T-helper 1 cell treated with Interleukin-12 subunit alpha and Interleukin-12 subunit beta and Interleukin-4 antibody, amounts not matched to agents 30 μg/mL and 1 μg/mL, for 36 hours (primary cell): ENCODE measurements at regions not wholly inside any gene's neighbourhood (a gene's known extent, or its start where the extent isn't known, plus 50 kb on each side); places are given as distances from the start of the nearest gene placed in this dataset.
"Not testable (repeated sequence)": the region's sequence is repeated elsewhere in the genome, so short reads cannot be mapped to it uniquely, and the experiment has no call there.

ENCODE experiments used
- H3K27ac Mint-ChIP-seq: one replicate; pipeline ENCODE4 v1.8.0; 2021; ENCODE audit warnings: mild to moderate bottlenecking, mixed read lengths
- H3K27me3 Mint-ChIP-seq: one replicate; pipeline ENCODE4 v1.8.0; 2021; ENCODE audit warnings: low read depth, mixed read lengths
- H3K36me3 Mint-ChIP-seq: one replicate; pipeline ENCODE4 v1.8.0; 2021; ENCODE audit warnings: low read depth, mixed read lengths
- H3K4me1 Mint-ChIP-seq: one replicate; pipeline ENCODE4 v1.8.0; 2021; ENCODE audit warnings: low read depth, mixed read lengths
- H3K4me3 Mint-ChIP-seq: one replicate; pipeline ENCODE4 v1.8.0; 2021; ENCODE audit warnings: mild to moderate bottlenecking, moderate library complexity, mixed read lengths
- H3K9me3 Mint-ChIP-seq: one replicate; pipeline ENCODE4 v1.8.0; 2021; ENCODE audit warnings: mixed read lengths

DNA sequence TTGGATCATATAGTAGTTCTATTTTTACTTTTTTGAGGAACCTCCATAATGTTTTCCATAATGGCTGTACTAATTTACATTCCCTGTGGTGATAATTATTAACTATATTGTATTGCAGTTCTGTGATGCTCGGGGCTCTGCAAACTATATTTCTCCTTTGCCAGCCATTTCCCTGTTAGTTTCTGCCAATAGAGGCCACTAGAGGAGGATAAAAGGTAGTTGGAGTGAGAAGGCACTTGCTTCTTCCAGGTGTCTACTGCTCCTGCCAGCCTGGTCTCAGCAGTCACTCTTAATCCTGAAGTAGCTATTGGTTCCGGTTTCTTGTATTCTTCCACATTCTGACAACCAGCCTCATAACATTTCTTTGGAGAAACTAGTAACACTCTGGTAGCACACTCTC lies 233.9 kb upstream of the GBE1 start:
- Mint-ChIP-seq H3K9me3 (no peaks in the 10 kb centered on the region), H3K27ac (no peak overlapping the region), H3K27me3 (no peaks in the 10 kb centered on the region), H3K4me3 (no peak overlapping the region), H3K36me3 (no peaks in the 10 kb centered on the region), H3K4me1 (no peaks in the 10 kb centered on the region)

DNA sequence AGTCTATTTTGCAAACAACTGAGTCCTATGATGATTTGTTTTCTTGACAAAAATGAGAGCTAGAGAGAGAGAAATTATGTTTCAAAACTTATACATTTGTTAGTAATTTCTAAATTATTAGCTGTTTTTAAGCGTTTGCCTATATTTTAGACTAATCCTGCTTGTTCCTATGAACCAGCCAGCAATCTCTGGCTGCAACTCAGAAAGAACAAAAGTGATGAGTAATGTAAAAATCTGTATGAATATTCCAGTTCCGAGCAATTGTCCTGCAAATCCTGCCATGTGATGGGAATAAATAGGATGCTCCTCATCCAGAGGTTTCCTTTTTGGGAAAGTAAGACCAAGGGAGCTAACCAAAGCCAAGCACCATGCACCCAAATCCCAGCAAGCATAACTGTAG lies 228.3 kb upstream of the GBE1 start:
- Mint-ChIP-seq H3K36me3 (no peaks in the 10 kb centered on the region), H3K27ac (no peak overlapping the region), H3K4me3 (no peak overlapping the region), H3K4me1 (no peaks in the 10 kb centered on the region), H3K9me3 (no peaks in the 10 kb centered on the region), H3K27me3 (no peaks in the 10 kb centered on the region)

DNA sequence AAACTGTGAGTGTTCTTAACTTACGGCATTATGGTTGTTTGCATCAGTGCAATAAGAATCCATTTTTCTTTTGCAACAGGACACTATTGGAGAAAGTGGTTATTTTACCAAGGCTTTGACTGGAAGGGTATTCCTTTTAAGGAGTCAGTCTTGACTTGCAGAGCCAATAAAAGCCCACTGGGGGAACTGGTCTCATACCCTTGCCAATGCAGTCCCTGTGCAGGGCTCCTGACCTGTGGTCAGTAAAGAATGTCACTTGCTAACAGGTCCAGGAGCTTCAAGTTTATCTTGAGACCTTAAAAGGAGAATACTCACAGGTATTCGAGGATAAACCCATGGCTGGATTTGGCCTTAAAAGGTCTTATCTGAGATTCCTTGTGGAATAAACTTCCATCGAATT lies 227.8 kb upstream of the GBE1 start:
- no peak overlapping the region for H3K4me3 Mint-ChIP-seq
- no peaks in the 10 kb centered on the region for H3K36me3 Mint-ChIP-seq
- H3K27me3 Mint-ChIP-seq: no peaks in the 10 kb centered on the region
- H3K27ac Mint-ChIP-seq: no peak overlapping the region
- H3K9me3 Mint-ChIP-seq: no peaks in the 10 kb centered on the region
- no peaks in the 10 kb centered on the region for H3K4me1 Mint-ChIP-seq

DNA sequence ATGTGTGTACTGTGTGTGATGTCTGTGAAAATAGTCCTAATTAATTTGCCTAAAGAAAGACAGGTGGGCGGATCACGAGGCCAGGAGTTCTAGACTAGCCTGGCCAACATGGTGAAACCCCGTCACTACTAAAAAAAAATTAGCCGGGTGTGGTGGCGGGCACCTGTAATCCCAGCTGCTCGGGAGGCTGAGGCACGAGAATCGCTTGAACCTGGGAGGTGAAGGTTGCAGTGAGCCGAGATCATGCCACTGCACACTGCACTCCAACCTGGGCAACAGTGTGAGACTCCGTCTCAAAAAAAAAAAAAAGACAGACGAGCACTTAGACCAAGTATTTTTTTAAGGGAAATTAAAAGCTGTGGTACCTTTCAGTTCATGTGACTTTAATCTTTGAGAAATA lies 226.0 kb upstream of the GBE1 start:
- not testable (repeated sequence) for H3K27me3 Mint-ChIP-seq, H3K27ac Mint-ChIP-seq, H3K4me3 Mint-ChIP-seq, H3K9me3 Mint-ChIP-seq, H3K36me3 Mint-ChIP-seq, H3K4me1 Mint-ChIP-seq

DNA sequence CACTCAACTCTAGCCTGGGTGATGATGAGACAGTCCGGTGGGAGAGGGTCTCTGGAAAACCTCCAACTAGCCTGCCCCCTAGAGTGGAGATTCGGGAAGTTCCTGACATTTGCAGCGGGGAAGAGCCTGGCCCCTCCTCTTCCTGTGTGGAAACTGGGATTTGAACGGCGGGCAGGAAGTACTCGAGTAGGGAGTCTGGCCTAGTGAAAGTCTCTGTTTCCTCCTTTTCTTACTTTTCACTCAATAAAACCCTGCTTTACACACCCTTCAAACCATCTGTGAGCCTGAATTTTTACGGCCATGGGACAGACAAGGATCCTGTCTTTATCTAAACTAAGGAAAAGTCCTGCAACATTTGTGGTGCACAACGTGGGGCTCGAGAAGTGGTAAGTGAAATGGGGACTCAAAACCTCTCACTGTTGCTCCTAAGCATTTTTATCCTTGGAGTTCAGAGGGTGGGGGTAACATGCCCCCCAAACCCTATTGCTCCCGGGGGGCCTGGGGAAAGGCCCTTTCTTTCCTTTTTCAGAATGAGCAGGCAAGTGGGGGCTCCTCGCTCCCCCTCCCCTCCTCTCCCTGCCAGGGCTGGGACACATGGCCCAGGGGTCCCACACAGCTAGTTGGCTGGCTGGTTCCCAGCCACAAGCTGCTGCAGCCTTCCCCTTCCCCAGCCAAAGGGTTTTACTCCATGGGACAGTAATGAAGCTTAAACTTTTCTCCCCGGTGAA lies 224.7 kb upstream of the GBE1 start:
- H3K4me3 Mint-ChIP-seq: no peak overlapping the region
- H3K36me3 Mint-ChIP-seq: no peaks in the 10 kb centered on the region
- no peak overlapping the region for H3K27ac Mint-ChIP-seq
- H3K4me1 Mint-ChIP-seq: no peaks in the 10 kb centered on the region
- no peaks in the 10 kb centered on the region for H3K27me3 Mint-ChIP-seq
- H3K9me3 Mint-ChIP-seq: no peaks in the 10 kb centered on the region

DNA sequence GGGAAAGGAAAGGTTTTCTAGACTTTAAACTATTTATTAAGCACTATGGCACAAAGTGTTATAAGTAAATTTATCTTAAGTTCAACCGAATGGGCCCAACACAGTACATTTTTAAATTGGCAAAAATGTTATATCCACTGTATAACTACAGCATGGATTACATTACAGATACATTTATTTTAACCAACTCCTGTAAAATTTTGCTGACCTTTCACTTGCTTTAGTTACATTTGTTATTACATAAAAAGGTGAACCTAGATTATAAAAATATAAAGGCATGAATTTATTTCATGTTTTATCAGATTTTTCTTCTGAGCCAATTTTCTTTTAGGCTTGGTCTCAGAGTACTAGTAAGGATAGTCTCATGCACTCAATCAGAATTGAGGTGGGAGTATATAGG lies 221.9 kb upstream of the GBE1 start:
- H3K4me1 Mint-ChIP-seq: no peaks in the 10 kb centered on the region
- no peak overlapping the region for H3K4me3 Mint-ChIP-seq
- no peaks in the 10 kb centered on the region for H3K9me3 Mint-ChIP-seq
- no peaks in the 10 kb centered on the region for H3K27me3 Mint-ChIP-seq
- H3K36me3 Mint-ChIP-seq: no peaks in the 10 kb centered on the region
- H3K27ac Mint-ChIP-seq: no peak overlapping the region

DNA sequence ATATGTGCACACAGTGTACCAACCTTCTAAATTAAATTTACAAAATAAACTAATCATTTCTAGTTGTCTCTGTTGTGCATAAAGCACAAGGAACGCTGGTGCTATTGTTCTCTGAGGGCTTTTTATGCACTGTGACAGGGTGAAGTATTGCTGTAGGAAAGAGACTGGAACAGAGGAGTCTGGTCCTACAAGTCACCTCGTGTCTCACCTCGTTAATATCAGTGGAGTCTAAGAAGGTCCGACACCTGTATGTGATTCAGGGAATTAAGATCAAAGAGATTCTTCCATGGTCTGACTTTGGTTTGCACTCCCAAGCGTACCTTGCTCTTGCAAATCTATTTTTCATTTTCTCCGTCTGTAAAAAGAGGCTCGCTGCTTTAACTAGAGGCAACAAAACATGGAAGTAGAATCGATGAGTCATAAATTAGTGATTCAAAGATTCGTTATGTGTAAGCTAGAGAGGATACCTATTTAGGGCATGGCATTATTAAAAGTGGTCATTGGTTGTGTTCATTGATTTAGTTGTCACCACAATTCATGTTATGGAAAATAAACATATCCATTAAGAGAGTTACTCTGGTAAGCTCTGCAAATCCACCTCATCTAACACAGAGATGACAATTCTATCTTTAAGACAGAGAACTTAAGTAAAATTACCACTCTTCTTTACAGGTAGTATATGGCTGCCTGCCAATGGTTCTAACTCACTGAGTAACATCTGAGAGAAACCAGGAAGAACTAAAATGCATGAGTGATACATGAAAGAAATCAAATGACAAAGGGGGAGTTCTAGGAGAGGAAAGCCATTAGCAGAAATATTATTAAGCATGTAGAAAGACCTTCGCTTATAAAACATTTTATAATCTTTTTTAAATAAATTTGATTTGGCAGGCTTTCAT lies 219.4 kb upstream of the GBE1 start:
- H3K9me3 Mint-ChIP-seq: no peaks in the 10 kb centered on the region
- H3K36me3 Mint-ChIP-seq: no peaks in the 10 kb centered on the region
- no peak overlapping the region for H3K27ac Mint-ChIP-seq
- H3K4me1 Mint-ChIP-seq: no peaks in the 10 kb centered on the region
- no peak overlapping the region for H3K4me3 Mint-ChIP-seq
- no peaks in the 10 kb centered on the region for H3K27me3 Mint-ChIP-seq

DNA sequence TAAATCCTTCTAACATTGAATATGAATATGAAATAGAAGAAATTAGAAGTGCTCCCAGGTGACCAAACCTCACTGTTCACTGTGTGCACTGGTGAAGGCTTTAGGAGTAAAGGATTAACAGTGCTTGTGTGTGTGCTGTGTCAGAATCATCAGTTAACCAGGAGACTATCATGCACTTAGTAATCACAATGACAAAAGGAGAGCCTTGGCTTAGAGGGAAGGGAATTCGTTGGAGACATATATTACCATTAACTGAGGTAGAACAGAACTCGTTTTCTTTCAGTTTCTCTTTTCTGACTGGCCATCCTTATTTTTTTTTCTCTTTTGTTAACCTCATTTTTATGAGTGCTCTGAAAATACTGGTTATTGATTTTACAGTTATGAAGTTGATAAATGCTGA lies 213.3 kb upstream of the GBE1 start:
- H3K36me3 Mint-ChIP-seq: no peaks in the 10 kb centered on the region
- H3K9me3 Mint-ChIP-seq: no peaks in the 10 kb centered on the region
- no peaks in the 10 kb centered on the region for H3K27me3 Mint-ChIP-seq
- no peaks in the 10 kb centered on the region for H3K4me1 Mint-ChIP-seq
- no peak overlapping the region for H3K4me3 Mint-ChIP-seq
- no peak overlapping the region for H3K27ac Mint-ChIP-seq

DNA sequence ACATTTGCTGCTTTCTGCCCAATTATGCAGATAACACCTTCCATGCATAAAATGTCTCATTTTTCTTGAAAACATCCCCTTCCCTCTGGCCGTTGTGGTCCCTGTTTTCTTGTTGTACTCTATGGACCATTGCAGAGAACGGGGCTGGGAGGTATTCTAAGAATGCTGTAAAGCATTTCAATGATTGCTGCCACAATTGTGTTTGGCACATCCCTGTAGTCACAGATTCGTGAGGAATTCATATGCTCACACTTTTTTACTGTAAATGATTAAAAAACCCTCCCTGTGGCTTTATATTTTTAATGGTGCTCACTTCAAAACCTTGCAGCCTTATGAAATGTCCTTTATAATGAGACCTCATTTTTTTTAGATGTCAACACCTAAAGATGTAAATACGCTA lies 207.2 kb upstream of the GBE1 start:
- Mint-ChIP-seq H3K27me3 (no peaks in the 10 kb centered on the region), H3K27ac (no peak overlapping the region), H3K9me3 (no peaks in the 10 kb centered on the region), H3K4me3 (no peak overlapping the region), H3K36me3 (no peaks in the 10 kb centered on the region), H3K4me1 (no peaks in the 10 kb centered on the region)

DNA sequence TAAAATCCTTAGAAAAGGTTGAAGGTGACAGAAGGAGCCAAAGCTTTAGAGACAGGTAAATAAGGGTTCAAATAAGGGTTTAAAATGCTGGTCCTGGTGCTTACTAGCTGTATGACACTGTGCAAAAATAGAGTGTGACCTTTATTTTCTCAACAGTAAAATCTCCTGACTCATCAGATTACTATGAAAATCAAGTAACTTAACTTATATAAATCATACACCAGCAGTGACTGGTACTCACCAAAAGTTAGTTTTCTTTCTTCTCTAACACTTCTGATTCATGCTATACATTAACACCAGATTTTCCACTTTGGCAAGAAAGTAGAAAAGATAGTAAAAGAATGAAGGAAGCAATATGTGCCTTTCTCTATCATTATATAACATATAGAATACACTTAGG lies 205.9 kb upstream of the GBE1 start:
- H3K4me3 Mint-ChIP-seq: no peak overlapping the region
- no peaks in the 10 kb centered on the region for H3K9me3 Mint-ChIP-seq
- no peaks in the 10 kb centered on the region for H3K4me1 Mint-ChIP-seq
- no peaks in the 10 kb centered on the region for H3K27me3 Mint-ChIP-seq
- no peak overlapping the region for H3K27ac Mint-ChIP-seq
- no peaks in the 10 kb centered on the region for H3K36me3 Mint-ChIP-seq

DNA sequence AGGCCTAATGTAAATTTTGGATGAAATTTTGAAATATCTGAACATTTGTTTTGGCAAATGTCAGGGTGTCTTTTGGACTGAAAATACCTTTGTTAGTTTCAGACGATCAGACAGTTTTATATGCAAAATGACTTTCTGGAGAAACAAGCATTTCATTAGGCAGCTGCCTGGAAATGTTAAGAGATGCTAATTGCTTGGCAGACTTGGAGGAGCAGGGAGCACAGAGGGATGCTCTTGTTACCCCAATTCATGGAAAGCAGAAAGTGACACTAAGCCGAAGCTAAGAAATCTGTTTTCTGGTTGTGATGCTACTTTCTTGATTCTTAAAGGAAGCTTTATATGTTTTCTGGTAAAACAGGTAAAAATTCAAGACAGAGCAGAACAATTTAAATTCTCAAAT lies 204.3 kb upstream of the GBE1 start:
- Mint-ChIP-seq H3K9me3 (no peaks in the 10 kb centered on the region), H3K27ac (no peak overlapping the region), H3K27me3 (no peaks in the 10 kb centered on the region), H3K4me3 (no peak overlapping the region), H3K36me3 (no peaks in the 10 kb centered on the region), H3K4me1 (no peaks in the 10 kb centered on the region)

DNA sequence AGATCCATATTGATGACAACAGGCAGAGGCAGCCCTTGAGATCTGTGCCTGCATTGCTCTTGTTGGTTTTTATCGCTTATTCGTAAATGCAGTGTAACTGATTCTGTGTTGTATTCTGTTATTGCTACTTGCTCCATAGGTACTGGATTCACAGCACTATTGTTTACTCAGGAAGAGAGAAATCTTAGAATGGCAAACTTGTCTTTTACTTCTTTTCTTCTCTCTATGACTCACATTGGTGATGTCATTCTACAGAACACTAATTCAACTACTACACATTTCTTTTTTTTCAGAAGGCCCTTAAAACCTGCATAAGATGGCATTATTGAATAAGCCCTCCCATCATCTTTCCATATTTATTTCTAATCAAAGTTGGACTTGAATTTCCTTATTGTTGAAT lies 201.0 kb upstream of the GBE1 start:
- Mint-ChIP-seq H3K27me3 (no peaks in the 10 kb centered on the region), H3K27ac (no peak overlapping the region), H3K9me3 (no peaks in the 10 kb centered on the region), H3K36me3 (no peaks in the 10 kb centered on the region), H3K4me1 (no peaks in the 10 kb centered on the region), H3K4me3 (no peak overlapping the region)

DNA sequence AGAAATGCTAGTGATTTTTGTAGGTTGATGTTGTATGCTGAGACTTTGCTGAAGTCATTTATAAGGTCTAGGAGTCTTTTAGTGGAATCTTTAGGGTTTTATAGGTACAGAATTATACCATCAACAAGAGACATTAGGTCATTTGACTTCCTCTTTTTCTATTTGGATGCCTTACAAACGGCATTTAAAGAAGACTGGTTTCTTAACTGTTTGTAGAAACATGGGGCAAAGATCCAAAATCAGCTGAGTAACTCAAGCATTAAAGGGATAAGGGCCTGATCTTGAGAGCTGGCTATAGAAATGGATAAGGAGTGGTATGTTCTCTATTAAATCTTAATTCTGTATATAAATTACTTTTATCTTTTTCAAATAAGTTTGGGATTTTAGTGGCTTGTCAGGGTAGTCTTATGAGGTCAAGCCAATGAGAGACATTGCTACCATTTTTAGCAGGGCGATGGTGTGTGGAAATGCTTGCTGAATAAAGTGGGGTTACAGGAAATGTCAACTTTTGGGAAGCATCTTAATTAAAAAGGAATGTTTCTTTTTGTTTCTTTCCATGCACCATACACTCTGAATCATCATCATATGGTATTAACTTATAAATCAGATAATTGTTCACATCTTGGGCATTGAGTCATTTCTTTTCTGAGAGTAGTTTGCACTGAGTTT lies 197.7 kb upstream of the GBE1 start:
- Mint-ChIP-seq H3K4me1 (no peaks in the 10 kb centered on the region), H3K9me3 (no peaks in the 10 kb centered on the region), H3K27ac (no peak overlapping the region), H3K4me3 (no peak overlapping the region), H3K36me3 (no peaks in the 10 kb centered on the region), H3K27me3 (no peaks in the 10 kb centered on the region)

DNA sequence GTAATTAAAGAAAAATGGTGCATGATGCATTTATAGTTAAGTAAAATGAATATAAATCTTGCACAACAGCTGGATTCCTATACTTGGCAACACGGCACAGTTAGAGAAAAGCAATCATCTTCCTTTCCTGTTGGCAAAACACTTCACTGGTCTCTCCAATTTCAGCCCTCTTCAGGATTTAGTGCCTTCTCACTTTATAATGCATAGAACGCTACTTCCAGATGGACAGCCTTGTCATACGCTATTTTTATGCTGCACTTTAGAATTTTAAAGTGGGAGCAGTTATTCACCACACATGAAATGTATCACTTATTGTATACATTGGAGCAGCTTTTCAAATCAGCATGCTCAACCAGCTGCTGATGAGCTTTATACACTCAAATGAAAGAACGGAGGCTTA lies 194.4 kb upstream of the GBE1 start:
- Mint-ChIP-seq H3K27ac (no peak overlapping the region), H3K27me3 (no peaks in the 10 kb centered on the region), H3K36me3 (no peaks in the 10 kb centered on the region), H3K4me3 (no peak overlapping the region), H3K4me1 (no peaks in the 10 kb centered on the region), H3K9me3 (no peaks in the 10 kb centered on the region)

DNA sequence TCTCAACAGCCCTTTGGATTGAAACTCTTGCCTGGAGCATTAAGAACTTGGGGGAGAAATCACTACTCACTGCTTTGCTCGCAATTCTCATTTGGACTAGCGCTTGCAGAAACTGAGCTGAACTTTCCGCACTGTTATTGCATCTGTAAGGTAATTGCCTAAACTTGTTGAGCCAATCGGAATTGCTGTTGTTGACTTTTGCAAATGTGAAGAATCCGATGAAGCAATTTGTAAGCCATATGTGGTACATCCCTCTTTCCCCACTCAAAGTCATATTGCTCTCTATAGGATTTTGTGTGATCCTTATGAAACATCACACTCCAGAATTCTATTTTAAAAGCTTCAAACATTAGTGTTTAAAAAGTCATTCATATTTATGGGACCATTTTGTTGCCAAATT lies 191.7 kb upstream of the GBE1 start:
- no peaks in the 10 kb centered on the region for H3K9me3 Mint-ChIP-seq
- no peak overlapping the region for H3K27ac Mint-ChIP-seq
- no peaks in the 10 kb centered on the region for H3K27me3 Mint-ChIP-seq
- no peaks in the 10 kb centered on the region for H3K4me1 Mint-ChIP-seq
- no peak overlapping the region for H3K4me3 Mint-ChIP-seq
- no peaks in the 10 kb centered on the region for H3K36me3 Mint-ChIP-seq
